HCT116 (cell line): ENCODE measurements at regions not wholly inside any gene's neighbourhood (a gene's known extent, or its start where the extent isn't known, plus 50 kb on each side); places are given as distances from the start of the nearest gene placed in this dataset.

Experiments used
- CTCF ChIP-seq, 3 experiments: fragments of 200-600 bp in 1 of 3; sonication (generic) in 1 of 3; IDR thresholded peaks in 2 of 3; conservative IDR thresholded peaks in 1 of 3; 2 replicates each; pipeline ENCODE4 v1.5.1; 2012 to 2017; ENCODE audit warnings: low read depth in 2 of 3, low read length in 2 of 3, antibody characterized with exemption in 1 of 3, borderline replicate concordance in 1 of 3, control low read depth in 1 of 3, mild to moderate bottlenecking in 1 of 3, mixed read lengths in 1 of 3, mixed run types in 1 of 3, moderate library complexity in 1 of 3; ENCODE audit not compliant: insufficient read depth in 1 of 3
- POLR2AphosphoS5 ChIP-seq: IDR thresholded peaks from 2 replicates; pipeline ENCODE4 v1.6.1; 2011; ENCODE audit warnings: mild to moderate bottlenecking, low read depth, low read length, moderate library complexity
- SIN3A ChIP-seq: IDR thresholded peaks from 2 replicates; pipeline ENCODE4 v1.6.1; 2012; ENCODE audit warnings: low read depth
- TCF7L2 ChIP-seq: IDR thresholded peaks from 2 replicates; pipeline ENCODE4 v1.7.0; 2011; ENCODE audit warnings: borderline replicate concordance, inconsistent platforms; ENCODE audit not compliant: insufficient read depth, insufficient read length; ENCODE audit errors: extremely low read depth

- TF ChIP-seq SIN3A: no peak
- no peak for TF ChIP-seq POLR2AphosphoS5
- TF ChIP-seq CTCF (IDR thresholded peaks at IDR 0.05 in 2 of 3, conservative IDR thresholded peaks at IDR 0.05 in 1 of 3; ENCODE audit: borderline replicate concordance in 1 of 3, insufficient read depth in 1 of 3, low read depth in 2 of 3, low read length in 2 of 3): no peak
- TF ChIP-seq TCF7L2: no peak
These were observed 86.8 kb upstream of the RGS4 start for GRCh38 chr1:162982364-162982763.
